PC-3 (cell line): ENCODE measurements at regions not wholly inside any gene's neighbourhood (a gene's known extent, or its start where the extent isn't known, plus 50 kb on each side); places are given as distances from the start of the nearest gene placed in this dataset.

ENCODE experiments used
- ATAC-seq: fragments of 200-7000 bp; cut with Tn5 transposase; 2 replicates; pipeline ENCODE4 v1.9.1; 2020; ENCODE audit warnings: mild to moderate bottlenecking, moderate library complexity
- BruUV-seq: library from RNA; stranded (reverse); fragments of 400-500 nt; replicated peaks from 2 replicates; lab custom pipeline; 2021; lab: Mats Ljungman, UMichigan
- CTCF ChIA-PET: fragments of 300-600 bp; sonication (Branson Sonifier 250); formaldehyde crosslinking; loops from one replicate; lab custom pipeline; 2022; ENCODE audit warnings: antibody characterized with exemption; lab: Charles Lee
- POLR2A ChIA-PET: fragments of 300-600 bp; sonication (Branson Sonifier 250); formaldehyde crosslinking; loops from one replicate; lab custom pipeline; 2022; ENCODE audit warnings: antibody characterized with exemption; ENCODE audit not compliant: unreplicated experiment; lab: Charles Lee
- DNase-seq: peaks from one replicate; pipeline ENCODE4 v3.0.0-alpha.2; 2015
- H2AFZ ChIP-seq: fragments of 300-600 bp; sonication (generic); 2 replicates; pipeline ENCODE4 v1.6.0; 2016; ENCODE audit warnings: antibody characterized with exemption, low read length
- H3F3A ChIP-seq: fragments of 300-600 bp; sonication (generic); one replicate; pipeline ENCODE4 v1.6.0; 2017; ENCODE audit warnings: antibody characterized with exemption, low read length, control low read depth, mild to moderate bottlenecking; ENCODE audit not compliant: unreplicated experiment
- H3K27ac ChIP-seq: fragments of 300-600 bp; sonication (generic); 2 replicates; pipeline ENCODE4 v1.5.1; 2016; ENCODE audit warnings: mild to moderate bottlenecking, low read length
- H3K27me3 ChIP-seq: fragments of 300-600 bp; sonication (generic); 2 replicates; pipeline ENCODE4 v1.6.1; 2016; ENCODE audit warnings: low read length, mixed read lengths
- H3K36me3 ChIP-seq: fragments of 300-600 bp; sonication (generic); 2 replicates; pipeline ENCODE4 v1.6.1; 2016; ENCODE audit warnings: low read depth, mixed run types, low read length, mixed read lengths
- H3K4me1 ChIP-seq: fragments of 300-600 bp; sonication (generic); 2 replicates; pipeline ENCODE4 v1.5.1; 2016; ENCODE audit warnings: low read length; ENCODE audit not compliant: insufficient read depth
- H3K4me2 ChIP-seq: fragments of 300-600 bp; sonication (generic); 2 replicates; pipeline ENCODE4 v1.6.0; 2016; ENCODE audit warnings: low read length
- H3K4me3 ChIP-seq: fragments of 300-600 bp; sonication (generic); 2 replicates; pipeline ENCODE4 v1.5.1; 2016; ENCODE audit warnings: mild to moderate bottlenecking, low read length, mixed read lengths
- H3K79me2 ChIP-seq: fragments of 300-600 bp; sonication (generic); 2 replicates; pipeline ENCODE4 v1.6.1; 2017; ENCODE audit warnings: low read length, mixed read lengths
- H3K9ac ChIP-seq: fragments of 300-600 bp; sonication (generic); 2 replicates; pipeline ENCODE4 v1.6.0; 2016; ENCODE audit warnings: mild to moderate bottlenecking, low read length
- H3K9me2 ChIP-seq: fragments of 300-600 bp; sonication (generic); replicated peaks from 2 replicates; pipeline ENCODE4 v1.6.1; 2016; ENCODE audit warnings: mixed run types, low read length, mixed read lengths
- H3K9me3 ChIP-seq: fragments of 300-600 bp; sonication (generic); 2 replicates; pipeline ENCODE4 v1.6.1; 2016; ENCODE audit warnings: low read length, mixed read lengths
- H4K20me1 ChIP-seq: fragments of 300-600 bp; sonication (generic); 2 replicates; pipeline ENCODE4 v1.6.1; 2016; ENCODE audit warnings: low read length, mixed read lengths
- CTCF ChIP-seq: fragments of 300-600 bp; sonication (generic); conservative IDR thresholded peaks from 2 replicates; pipeline ENCODE4 v1.5.1; 2017; ENCODE audit warnings: antibody characterized with exemption, low read depth, mild to moderate bottlenecking, low read length
- EZH2 ChIP-seq: fragments of 300-600 bp; sonication (generic); IDR thresholded peaks from one replicate; pipeline ENCODE4 v1.6.1; 2017; ENCODE audit warnings: antibody characterized with exemption, mild to moderate bottlenecking, low read length; ENCODE audit not compliant: unreplicated experiment
- EZH2phosphoT487 ChIP-seq: fragments of 300-600 bp; sonication (generic); IDR thresholded peaks from 2 replicates; pipeline ENCODE4 v1.6.1; 2018; ENCODE audit warnings: mild to moderate bottlenecking, antibody characterized with exemption, low read length, borderline replicate concordance
- intact Hi-C: fragments of 100-400 bp; cut with micrococcal nuclease; formaldehyde crosslinking; loops from 2 replicates; pipeline ENCODE4 v1.9.0; 2023

- ATAC-seq (no peak), DNase-seq (no peak)
- intact Hi-C loops, result no loop called here
- H3K9ac ChIP-seq, result no peak overlapping the region
- no peak overlapping the region for H3K27ac ChIP-seq
- H3K36me3 ChIP-seq, result no peaks in the 10 kb centered on the region
- H3K27me3 ChIP-seq, result no peaks in the 10 kb centered on the region
- BruUV-seq, result no TSS peak
- H3K9me3 ChIP-seq, result 0 out of 2 replicates have a peak, but pooled peaks cover 5% of the 10 kb centered on the region
- TF ChIP-seq CTCF (no peak), EZH2 (no peak), EZH2phosphoT487 (no peak)
- no peaks in the 10 kb centered on the region for H3K79me2 ChIP-seq
- H3K4me1 ChIP-seq, result no peaks in the 10 kb centered on the region
- no peaks in the 10 kb centered on the region for H4K20me1 ChIP-seq
- no peak overlapping the region for H3K4me2 ChIP-seq
- no peaks in the 10 kb centered on the region for H3K9me2 ChIP-seq
- no peak overlapping the region for H3K4me3 ChIP-seq
- ChIA-PET CTCF (no interaction called here), POLR2A (no interaction called here)
- no peak overlapping the region for H2AFZ ChIP-seq
- H3F3A ChIP-seq, result no peaks in the 10 kb centered on the region
Measured at GRCh38 chr5:113866763-113867162, 353.3 kb downstream of the YTHDC2 start.

- no peak for ATAC-seq
- Histone ChIP-seq H3F3A (no peaks in the 10 kb centered on the region), H3K4me1 (no peaks in the 10 kb centered on the region), H3K4me3 (no peak overlapping the region), H3K9me2 (no peaks in the 10 kb centered on the region), H3K4me2 (no peak overlapping the region), H3K27me3 (0 out of 2 replicates have a peak, but pooled peaks cover 3% of the 10 kb centered on the region), H3K36me3 (no peaks in the 10 kb centered on the region), H3K9ac (no peak overlapping the region), H4K20me1 (no peaks in the 10 kb centered on the region), H3K9me3 (0 out of 2 replicates have a peak, but pooled peaks cover 5% of the 10 kb centered on the region), H3K79me2 (no peaks in the 10 kb centered on the region), H3K27ac (no peak overlapping the region), H2AFZ (no peak overlapping the region)
- BruUV-seq, result no TSS peak
- ChIA-PET POLR2A (no interaction called here), CTCF (no interaction called here)
- TF ChIP-seq EZH2phosphoT487 (no peak), CTCF (no peak)
- no peak for DNase-seq
- intact Hi-C loops, result no loop called here
Measured at GRCh38 chr5:113869611-113870010, 356.1 kb downstream of the YTHDC2 start.

- DNase-seq, result no peak
- Histone ChIP-seq H3K4me1 (no peaks in the 10 kb centered on the region), H3K4me2 (no peak overlapping the region), H3K79me2 (no peaks in the 10 kb centered on the region), H3K27ac (no peak overlapping the region), H3K9me3 (0 out of 2 replicates have a peak, but pooled peaks cover 5% of the 10 kb centered on the region), H3K27me3 (0 out of 2 replicates have a peak, but pooled peaks cover 3% of the 10 kb centered on the region), H4K20me1 (no peaks in the 10 kb centered on the region), H2AFZ (no peak overlapping the region), H3K4me3 (no peak overlapping the region), H3K9me2 (no peaks in the 10 kb centered on the region), H3K36me3 (no peaks in the 10 kb centered on the region), H3F3A (no peaks in the 10 kb centered on the region), H3K9ac (no peak overlapping the region)
- intact Hi-C loops, result no loop called here
- CTCF ChIA-PET, result no interaction called here
- TF ChIP-seq EZH2phosphoT487 (no peak), EZH2 (no peak), CTCF (no peak)
- POLR2A ChIA-PET, result no interaction called here
- BruUV-seq, result no TSS peak
- ATAC-seq, result no peak
Measured at GRCh38 chr5:113871972-113872371, 358.5 kb downstream of the YTHDC2 start.
